GM19438 (cell line): ENCODE measurements at regions not wholly inside any gene's neighbourhood (a gene's known extent, or its start where the extent isn't known, plus 50 kb on each side); places are given as distances from the start of the nearest gene placed in this dataset.
"Not testable (repeated sequence)": the region's sequence is repeated elsewhere in the genome, so short reads cannot be mapped to it uniquely, and the experiment has no call there.

Experiments
- ATAC-seq: cut with Tn5 transposase; IDR thresholded peaks from one replicate; pipeline ENCODE4 v1.9.1; 2021; ENCODE audit warnings: low read depth; ENCODE audit not compliant: unreplicated experiment

DNA sequence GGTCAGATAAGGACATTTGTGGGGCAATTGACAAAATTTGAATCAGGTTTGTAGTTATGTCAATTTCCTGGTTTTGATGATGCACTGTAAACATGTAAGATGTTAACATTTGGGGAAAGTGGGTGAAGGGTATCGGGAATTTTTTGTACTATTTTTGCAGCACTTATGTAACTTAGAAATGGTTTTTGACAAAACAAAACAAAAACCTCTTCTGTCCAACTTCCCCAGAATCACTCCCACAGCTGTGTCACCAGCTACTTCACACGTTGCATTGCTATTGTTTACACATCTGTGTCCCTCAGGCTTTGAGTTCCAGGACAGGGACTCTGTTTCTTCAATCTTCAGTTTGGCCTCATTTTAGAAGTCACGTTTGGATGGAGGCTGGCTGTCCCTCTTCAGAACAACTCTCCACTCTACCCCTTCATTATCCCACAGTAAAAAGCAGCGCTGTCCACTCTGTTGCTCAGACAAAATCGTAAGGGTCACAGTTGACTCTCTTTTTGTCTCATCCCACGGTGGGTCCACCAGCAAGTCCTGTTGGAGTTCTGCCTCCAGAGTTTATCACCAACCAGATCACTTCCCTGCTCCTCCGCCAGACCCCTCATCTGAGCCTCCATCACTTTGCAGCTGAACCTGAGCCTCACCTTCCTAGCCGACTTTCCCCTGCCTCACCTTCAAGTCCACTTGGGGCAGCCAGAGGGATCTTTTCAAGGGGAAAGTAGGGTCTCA lies 63.2 kb downstream of the NENF start:
- ATAC-seq: no peak

DNA sequence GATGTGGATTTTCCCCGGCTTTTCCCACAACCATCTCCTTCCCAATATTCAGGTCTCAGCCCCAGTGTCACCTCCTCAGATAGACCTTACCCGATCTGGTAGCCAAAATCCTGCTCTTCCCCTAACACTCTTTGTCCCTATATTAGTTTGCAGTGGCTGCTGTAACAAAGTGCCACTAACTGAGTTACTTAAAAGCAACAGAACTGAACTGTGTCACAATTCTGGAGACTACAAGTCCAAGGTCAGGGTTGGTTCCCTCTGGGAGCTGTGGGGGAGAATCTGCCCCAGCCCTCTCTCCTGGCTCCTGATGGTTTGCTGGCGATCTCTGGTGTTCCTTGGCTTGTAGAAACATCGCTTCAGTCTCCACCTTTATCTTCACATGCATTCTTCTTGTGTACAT lies 64.0 kb downstream of the NENF start:
- no peak for ATAC-seq

DNA sequence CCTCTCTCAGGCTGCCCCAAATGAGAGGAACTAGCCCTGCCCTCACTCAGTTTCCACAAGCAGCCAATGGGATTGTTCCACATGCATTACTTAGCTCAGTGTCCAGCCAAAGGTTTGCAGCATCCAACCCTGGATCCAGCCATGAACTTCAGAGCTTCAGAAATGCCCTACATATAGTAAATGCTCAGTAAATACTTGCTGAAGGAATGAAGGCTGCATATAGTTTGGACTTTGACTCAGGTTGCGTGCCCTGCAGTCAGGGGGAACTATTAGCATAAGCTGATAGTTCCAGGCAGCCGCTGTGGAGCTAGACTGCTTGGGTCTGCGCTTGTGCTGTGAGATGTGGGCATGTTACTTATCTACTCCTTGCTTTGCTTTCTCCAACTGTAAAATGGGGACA lies 64.8 kb downstream of the NENF start:
- ATAC-seq: no peak

DNA sequence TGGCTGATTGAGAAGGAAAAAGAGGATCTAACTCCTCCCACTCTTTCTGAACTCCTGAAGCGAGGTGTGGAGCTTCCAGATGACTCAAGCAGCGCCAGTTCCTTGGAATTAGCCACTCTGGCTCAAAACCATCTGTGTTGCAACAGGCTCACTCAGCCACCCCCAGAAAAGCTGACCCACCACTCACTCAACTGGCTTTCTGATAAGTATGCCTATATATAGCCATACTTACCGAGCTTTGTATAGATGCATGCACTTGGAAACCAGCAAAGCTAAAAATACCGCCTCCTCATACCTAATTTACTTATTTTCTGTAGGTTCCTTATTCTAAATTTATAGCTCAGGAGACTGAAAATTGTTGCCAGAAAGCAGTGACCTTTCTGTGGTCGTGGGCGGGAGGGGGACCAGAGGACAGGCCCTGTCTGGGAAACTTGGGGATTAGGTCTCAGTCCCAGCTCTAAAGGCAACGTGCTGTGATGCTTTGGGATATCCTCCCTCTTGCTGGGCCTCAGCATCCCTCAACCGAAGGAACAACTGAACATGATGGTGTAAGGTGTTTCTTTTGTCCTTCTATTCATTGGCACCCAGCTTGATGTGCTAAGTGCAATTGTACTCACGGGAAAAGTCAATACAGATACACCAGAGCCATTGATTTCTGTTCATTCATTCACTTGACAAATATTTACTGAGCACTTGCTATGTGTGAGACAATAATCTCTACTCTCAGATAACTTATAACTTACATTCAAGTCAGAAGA lies 65.7 kb downstream of the NENF start:
- no peak for ATAC-seq

DNA sequence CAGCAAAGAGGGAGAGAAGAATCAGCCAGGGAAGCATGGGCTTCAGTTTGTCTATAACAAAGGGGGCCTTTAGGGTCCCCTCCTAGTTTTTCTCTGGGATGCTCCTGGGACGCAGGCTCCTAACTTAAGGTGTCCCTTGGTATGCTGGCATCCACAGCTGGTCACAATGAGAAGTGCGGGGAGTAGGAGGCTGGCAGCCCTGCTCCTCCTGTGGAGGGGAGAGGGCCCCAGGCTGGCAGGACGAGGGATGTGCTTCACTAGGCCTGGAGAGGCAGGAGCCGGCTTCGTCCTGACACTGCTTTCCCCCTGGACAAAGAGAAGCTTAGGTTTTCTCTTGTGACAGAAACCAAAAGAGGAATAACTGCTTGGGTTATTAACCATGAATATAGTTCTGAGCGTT lies 67.6 kb downstream of the NENF start:
- no peak for ATAC-seq

DNA sequence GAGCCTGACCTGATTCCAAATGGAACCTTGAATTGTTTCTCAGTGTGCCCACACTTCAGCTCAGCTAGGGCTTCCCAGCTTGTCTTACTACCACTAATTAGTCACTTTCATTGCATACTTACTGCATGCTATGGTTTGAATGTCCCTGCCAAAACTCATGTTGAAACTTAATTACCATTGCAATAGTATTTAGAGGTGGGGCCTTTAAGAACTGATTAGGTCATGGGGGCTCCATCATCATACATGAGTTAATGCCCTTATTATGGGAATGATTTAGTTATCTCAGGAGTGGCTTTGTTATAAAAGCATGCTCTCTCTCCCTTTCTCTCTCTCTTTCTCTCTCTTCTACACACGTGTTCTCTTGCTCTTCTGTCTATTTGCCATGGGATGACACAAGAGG lies 68.3 kb downstream of the NENF start:
- no peak for ATAC-seq

DNA sequence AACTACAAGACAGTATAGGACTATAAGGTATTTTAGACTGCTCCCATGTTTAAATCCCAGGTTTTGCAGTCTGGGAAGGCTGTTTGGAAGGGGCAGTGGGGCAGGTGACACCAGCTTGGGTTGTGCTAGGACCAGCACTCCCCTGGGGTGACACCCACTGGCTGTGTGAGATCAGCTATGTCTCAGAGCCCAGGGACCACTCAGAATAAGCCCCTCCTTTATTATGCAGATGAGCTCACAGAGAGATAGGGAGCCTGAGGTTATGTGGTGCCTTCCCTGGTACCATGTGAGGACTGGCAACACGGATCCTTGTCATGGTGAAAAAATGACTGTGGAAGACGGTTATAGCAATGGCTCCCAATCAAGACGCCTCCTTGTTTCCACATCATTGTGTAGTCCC lies 71.0 kb downstream of the NENF start:
- no peak for ATAC-seq

DNA sequence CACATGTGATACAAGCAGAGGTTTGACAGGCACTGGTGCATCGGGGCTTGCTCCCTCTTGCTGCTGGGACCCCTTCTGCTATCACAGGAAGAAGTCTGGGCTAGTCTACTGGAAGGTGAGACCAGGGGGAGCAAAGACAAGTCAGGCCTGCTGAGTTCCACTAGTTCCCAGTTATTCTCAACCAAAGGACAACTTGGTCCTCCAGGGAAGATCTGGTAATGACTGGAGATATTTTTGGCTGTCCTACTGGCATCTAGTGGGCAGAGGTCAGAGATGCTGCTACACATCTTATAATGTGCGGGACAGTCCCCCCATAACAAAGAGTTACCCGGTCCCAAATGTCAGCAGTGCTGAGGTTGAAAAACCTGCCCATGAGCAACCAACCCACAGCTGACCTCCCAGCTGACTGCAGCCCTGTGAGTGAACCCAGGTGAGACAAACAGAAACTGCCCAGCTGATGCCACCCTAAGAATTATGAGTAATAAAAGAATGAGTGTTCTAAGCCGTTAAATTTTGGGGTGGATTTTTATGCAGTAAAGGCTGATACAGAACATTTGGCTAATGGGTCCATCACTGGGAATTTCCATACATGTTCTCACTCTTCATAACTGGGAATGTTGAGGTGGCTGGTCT lies 71.6 kb downstream of the NENF start:
- ATAC-seq: no peak

DNA sequence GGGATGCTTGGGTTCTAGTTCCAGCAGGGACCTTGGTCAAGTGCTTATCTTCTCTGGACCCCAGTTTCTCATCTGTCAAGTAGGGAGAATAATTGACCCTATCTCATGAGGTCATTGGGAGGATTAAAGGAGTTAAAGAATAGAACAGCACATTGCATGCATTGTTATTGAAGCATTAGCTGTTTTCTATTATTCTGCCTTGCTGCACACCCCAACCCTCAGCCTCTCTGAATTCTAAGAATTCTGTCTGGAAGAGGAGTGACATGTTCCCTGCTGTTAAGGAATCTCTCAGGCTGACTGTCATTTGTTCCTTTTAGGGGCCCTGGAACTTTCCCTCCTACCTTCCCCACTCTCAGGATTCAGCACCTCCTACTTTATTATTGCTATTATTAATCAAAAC lies 73.9 kb downstream of the NENF start:
- no peak for ATAC-seq

DNA sequence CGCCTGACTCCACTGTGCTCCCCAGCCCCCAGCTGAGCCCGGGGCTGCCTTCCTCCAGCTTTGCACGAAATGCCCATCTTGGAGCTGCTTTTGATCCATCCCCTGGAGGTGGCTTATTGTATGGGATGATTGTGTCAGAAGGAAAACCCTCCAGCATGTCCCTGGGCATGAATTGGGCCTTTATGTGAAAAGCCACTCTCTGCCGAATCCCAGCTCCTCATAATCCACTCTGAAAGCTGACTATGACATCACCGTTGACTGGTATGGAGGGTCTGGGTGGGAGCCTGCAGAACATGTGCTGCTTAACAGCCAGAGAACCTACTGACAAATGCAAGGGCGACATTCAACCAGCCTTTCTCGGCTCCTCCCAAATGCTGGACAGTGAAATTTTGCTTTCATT lies 74.6 kb downstream of the NENF start:
- ATAC-seq: no peak

DNA sequence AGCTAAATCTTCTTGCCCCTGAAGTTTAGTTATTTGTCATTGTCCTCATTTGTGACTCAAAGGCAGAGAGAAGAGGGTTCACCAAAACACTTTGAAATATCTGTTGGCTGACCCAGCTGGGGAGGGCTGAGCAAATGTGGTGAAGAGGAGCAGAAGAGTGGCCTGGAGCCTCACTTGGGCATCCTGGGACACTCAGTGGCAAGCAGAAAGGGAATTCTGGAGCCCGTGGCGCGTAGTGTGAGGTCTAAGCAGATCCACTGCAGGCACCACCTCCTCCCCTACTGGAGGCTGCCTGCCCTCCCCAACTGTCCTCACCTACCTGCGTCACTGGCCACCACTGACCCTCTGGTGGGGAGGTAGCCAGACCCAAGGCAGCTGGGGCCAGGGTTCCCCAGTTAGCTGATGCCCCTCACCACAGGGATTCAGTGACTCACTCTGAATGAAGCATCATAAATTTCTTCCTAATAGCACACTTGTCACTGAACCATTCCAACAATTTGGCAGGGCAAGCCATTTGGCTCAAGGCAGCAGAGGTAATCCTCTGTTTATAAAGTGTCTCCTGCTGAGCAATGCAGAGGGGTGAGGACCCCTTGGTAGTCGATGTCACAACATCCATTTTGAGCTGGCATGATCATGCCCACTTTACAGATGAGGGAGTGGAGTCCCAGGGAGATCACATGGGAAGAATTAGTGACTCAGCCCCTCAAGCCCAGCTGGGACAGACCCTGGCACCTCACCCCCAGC lies 80.3 kb downstream of the NENF start:
- no peak for ATAC-seq

DNA sequence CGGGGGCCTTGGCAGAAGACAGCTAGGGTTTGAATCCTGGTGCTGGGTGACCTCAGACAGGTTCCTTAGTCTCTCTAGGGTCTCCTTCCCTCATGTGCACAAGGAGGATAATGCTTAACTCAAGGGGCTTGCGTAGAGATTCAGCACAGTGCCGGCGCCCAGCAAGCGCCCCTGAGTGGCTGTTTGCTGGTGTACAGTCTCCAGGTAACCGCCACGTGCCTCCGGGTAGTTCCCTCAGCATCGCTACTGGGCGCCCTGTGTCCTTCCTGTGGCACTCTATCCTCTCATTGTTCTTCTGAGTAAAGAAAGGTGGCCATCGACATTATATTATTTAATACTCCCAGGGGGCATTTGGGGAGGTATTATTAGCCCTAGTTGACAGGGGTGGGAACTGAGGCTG lies 80.9 kb downstream of the NENF start:
- no peak for ATAC-seq

DNA sequence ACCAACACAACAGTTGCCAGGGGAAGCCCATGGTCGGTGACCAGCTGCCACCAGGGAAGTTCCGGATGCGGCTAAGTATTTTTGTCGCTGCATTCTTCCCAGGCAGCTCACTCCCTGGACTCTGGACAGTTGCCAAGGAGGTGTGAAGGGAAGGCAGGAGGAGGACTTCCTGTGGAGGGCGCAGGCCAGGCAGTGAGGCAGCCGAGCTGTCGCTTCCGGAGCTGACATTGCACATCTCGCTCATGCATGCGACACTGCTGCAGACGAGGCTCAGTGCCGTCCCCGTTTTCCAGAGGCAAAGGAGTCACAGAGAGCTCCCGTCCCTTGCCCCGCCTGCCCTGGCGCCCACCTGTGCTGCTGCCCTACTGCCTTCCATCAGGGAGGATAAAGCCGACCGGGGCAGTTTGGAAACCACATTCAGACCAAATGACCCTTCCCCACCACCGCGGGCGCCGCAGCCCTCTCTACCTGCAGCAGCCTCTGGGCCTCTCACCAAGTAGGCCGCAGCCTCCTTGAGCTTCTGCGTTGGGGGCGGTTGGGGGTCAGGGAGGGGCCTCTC lies 81.4 kb downstream of the NENF start:
- no peak for ATAC-seq

DNA sequence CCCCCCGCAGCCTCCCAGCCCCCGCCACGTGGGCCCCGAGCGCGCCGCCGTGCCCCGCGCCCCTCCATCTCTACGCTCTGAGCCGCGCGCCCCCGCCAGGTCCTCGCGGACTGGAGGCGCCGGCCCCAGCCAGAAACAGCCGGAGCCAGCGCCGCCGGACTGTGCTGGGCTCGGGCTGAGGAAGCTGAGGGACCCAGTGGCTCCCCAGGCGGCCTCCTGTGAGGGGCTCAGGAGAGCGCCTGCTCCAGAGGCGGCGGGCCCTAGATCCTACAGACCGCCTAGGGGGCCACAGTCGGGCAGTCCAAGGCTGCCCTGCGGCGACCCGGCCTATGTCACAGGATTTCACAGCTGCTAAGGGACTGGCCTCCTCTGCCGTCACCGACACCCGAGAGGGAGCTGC lies 82.1 kb downstream of the NENF start:
- ATAC-seq: no peak

DNA sequence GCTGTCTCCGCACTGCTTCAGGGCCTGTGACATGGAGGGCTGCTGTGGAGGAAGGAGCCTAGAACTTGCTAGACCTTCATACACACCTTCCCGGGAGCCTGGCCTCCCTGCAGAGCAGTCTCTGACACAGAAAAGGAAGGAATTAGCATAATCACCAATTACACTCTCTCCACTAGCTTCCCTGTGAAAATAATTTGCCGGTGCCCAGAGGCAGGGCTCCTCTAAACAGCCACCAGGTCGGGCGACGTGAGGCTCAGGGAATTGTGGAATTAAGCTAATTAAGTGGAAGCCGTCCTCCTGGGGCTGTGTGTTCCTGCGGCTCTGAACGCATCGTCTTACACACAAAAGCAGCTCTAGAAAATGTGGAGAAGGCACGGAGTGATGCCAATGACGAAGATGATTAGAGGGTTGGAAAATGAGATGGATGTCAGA lies 82.6 kb downstream of the NENF start:
- no peak for ATAC-seq

DNA sequence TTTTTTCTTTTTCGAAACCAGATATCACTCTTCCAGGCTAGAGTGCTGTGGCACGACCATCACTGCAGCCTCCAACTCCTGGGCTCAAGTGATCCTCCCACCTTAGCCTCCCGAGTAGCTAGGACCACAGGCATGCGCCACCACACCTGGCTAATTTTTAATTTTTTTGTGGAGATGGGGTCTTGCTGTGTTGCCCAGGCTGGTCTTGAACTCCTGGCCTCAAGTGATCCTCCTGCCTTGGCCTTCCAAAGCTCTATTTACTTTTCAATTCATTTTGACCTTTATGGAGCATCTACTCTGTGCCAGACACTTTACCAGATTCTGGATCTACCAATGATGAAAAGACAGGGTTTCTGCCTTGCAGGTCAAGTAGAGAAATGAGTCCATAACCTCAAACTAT lies 83.3 kb downstream of the NENF start:
- ATAC-seq: not testable (repeated sequence)

DNA sequence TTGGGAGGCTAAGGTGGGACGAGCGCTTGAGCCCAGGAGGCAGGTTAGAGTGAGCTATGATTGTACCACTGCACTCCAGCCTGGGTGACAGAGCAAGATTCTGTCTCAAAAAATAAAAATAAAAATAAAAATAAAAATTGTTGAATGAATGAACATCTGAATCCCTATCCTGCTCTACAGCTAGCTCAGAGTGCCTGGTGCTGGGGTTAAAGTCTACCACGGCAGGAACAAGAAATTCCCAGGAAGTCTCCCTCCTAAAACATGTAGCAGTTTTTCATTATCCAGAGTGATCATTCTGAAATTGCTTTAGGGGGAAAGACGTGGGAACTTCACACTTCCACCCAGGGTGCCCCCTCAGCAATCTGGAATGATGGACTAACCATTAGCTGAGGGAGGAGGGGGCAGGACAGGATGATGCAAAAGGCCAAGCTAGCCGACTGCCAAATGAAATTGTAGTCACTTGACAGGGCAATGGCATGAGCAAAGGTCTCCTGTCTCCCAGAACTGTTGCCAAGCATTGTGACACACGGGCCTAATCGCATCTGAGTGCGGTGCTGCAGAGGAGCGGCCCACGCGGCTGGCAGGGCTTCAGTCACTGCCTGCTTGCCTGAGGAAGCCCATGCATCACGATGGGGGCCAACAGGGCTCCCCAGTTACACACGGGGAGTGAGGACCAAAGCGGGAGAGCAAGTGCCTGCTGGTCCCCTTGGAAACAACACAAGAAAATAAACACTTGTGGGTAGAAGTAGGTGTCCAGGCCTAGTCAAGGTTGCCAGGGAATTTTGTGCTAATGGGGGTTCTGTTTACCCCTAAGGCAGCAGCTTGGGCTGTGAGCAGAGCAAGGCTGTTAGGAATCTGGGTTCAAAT lies 85.7 kb downstream of the NENF start:
- ATAC-seq: no peak

DNA sequence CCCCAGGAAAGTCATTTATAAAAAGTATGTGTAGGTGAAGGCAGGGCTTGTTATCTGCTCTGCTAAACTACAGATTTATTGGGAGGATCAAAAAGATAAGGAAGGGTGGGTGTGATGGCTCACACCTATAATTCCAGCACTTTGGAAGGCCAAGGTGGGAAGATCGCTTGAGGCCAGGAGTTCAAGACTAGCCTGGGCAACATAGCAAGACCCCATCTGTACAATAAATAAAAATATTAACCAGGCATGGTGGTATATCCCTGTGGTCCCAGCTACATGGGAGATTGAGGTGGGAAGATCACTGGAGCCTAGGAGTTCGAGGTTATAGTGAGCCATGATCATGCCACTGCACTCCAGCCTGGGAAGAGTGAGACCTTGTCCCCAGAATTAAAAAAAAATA lies 86.4 kb downstream of the NENF start:
- ATAC-seq: no peak

DNA sequence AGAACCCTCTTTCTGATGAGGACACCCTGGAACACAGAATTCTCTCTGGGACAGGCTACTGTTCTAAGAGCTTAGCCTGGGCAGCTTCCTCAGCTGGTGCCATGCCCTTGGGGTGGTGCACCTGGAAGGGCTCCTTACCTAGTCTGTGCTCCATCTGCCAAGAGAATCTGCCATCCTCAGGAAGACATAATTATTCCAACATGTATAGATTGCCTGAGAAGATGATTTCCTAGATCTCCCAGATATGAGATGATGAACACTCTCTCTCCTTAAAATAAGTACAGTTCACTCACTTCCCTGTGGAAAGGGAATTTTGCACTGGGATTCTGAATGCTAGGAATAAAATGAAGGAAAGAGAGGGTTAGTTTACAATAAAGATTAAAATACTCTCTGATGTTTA lies 87.6 kb downstream of the NENF start:
- no peak for ATAC-seq

DNA sequence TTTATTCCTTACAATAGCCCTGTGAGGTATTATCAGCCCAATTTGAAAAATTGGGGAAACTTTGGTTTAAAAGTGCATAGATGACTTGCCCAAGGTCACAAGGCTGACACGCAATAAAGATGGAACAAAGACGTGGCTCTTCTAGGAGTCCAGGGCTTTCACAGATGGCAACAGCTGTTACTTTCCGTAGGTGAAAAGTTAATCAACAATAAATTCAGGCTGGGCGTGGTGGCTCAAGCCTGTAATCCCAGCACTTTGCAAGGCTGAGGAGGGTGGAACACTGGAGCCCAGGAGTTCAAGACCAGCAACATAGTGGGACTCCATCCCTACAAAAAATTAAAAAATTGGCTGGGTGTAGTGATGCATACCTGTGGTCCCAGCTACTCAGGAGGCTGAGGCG lies 87.8 kb upstream of the ATF3 start:
- no peak for ATAC-seq
